Vagina (tissue), 2 donors: ENCODE measurements at regions not wholly inside any gene's neighbourhood (a gene's known extent, or its start where the extent isn't known, plus 50 kb on each side); places are given as distances from the start of the nearest gene placed in this dataset.

Experiments
- DNase-seq, 2 donors: peaks; one replicate each; pipeline ENCODE4 v3.0.0-alpha.2; 2017; ENCODE audit errors: extremely low spot score in 2 of 2
- H3K27ac ChIP-seq: fragments of 200-600 bp; sonication (generic); one replicate; pipeline ENCODE4 v1.5.1; 2019
- H3K27me3 ChIP-seq: fragments of 200-600 bp; sonication (generic); one replicate; pipeline ENCODE4 v1.5.1; 2019
- H3K36me3 ChIP-seq, 2 donors: fragments of 200-600 bp; sonication (generic); one replicate each; pipeline ENCODE4 v1.5.1; 2017 to 2019
- H3K4me1 ChIP-seq: fragments of 200-600 bp; sonication (generic); one replicate; pipeline ENCODE4 v1.5.1; 2019
- H3K4me3 ChIP-seq, 2 donors: fragments of 200-600 bp; sonication (generic); 1 replicate in 1 of 2; 2 replicates in 1 of 2; pipeline ENCODE4 v1.5.1; 2016 to 2019
- H3K9me3 ChIP-seq: fragments of 200-600 bp; sonication (generic); one replicate; pipeline ENCODE4 v1.5.1; 2019
- POLR2A ChIP-seq, 2 donors: fragments of 450-650 bp; IDR thresholded peaks; one replicate each; pipeline ENCODE4 v1.6.1; 2017; ENCODE audit warnings: antibody characterized with exemption in 2 of 2, mild to moderate bottlenecking in 2 of 2, moderate library complexity in 2 of 2
- POLR2AphosphoS5 ChIP-seq, 2 donors: sonication (generic); formaldehyde crosslinking; IDR thresholded peaks; one replicate each; pipeline ENCODE4 v1.9.0; 2017; ENCODE audit warnings: antibody characterized with exemption in 2 of 2, mild to moderate bottlenecking in 2 of 2, low read depth in 1 of 2; ENCODE audit not compliant: insufficient read depth in 1 of 2
- intact Hi-C: fragments of 100-400 bp; cut with DNase I; formaldehyde crosslinking; loops from one replicate; pipeline ENCODE4 v1.15.1; 2023
- TF ChIP-seq, protein P1 (sequence below), 3 experiments: fragments of 450-650 bp in 2 of 3; fragments of 200-600 bp in 1 of 3; sonication (generic) in 1 of 3; IDR thresholded peaks; one replicate each; pipeline ENCODE4 v1.5.1; 2017 to 2019; ENCODE audit warnings: antibody characterized with exemption in 3 of 3, mild to moderate bottlenecking in 2 of 3, moderate library complexity in 2 of 3

- Histone ChIP-seq H3K4me1 (no peaks in the 10 kb centered on the region), H3K9me3 (no peaks in the 10 kb centered on the region), H3K4me3 (no peak overlapping the region), H3K27me3 (no peaks in the 10 kb centered on the region), H3K27ac (no peak overlapping the region), H3K36me3 (no peaks in the 10 kb centered on the region)
- TF ChIP-seq, protein P1, sequence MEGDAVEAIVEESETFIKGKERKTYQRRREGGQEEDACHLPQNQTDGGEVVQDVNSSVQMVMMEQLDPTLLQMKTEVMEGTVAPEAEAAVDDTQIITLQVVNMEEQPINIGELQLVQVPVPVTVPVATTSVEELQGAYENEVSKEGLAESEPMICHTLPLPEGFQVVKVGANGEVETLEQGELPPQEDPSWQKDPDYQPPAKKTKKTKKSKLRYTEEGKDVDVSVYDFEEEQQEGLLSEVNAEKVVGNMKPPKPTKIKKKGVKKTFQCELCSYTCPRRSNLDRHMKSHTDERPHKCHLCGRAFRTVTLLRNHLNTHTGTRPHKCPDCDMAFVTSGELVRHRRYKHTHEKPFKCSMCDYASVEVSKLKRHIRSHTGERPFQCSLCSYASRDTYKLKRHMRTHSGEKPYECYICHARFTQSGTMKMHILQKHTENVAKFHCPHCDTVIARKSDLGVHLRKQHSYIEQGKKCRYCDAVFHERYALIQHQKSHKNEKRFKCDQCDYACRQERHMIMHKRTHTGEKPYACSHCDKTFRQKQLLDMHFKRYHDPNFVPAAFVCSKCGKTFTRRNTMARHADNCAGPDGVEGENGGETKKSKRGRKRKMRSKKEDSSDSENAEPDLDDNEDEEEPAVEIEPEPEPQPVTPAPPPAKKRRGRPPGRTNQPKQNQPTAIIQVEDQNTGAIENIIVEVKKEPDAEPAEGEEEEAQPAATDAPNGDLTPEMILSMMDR (IDR thresholded peaks at IDR 0.05), result no peak
- TF ChIP-seq POLR2A (IDR thresholded peaks at IDR 0.05), result no peak
- no peak for TF ChIP-seq POLR2AphosphoS5 (IDR thresholded peaks at IDR 0.05; ENCODE audit: insufficient read depth in 1 of 2, low read depth in 1 of 2)
- intact Hi-C loops, result no loop called here
- no peak for DNase-seq
These were observed 560.5 kb upstream of the PABPC4L start for GRCh38 chr4:134762053-134762452.

DNA sequence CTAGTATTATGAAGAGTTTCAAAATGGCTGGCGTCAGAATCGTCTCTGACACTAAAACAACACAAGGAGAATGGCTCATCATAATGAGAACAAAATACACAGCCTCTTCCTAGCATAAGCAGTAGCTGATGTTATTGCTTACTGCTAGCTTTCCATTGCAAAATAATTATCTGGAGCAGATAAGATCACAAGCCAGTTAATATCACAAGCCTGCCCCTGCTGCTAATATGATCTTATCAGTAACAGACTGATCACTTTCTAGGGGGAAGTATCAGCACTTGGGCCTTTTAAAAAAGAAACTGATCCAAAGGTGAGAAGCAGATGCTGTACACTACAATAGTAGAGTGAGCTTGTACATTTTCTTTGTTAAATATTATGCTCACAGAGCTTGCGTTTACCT is 554.8 kb upstream of the PABPC4L start:
- Histone ChIP-seq H3K27me3 (no peaks in the 10 kb centered on the region), H3K4me3 (no peak overlapping the region), H3K4me1 (no peaks in the 10 kb centered on the region), H3K27ac (no peak overlapping the region), H3K36me3 (no peaks in the 10 kb centered on the region), H3K9me3 (no peaks in the 10 kb centered on the region)
- no peak for TF ChIP-seq POLR2A (IDR thresholded peaks at IDR 0.05)
- no peak for TF ChIP-seq POLR2AphosphoS5 (IDR thresholded peaks at IDR 0.05; ENCODE audit: insufficient read depth in 1 of 2, low read depth in 1 of 2)
- TF ChIP-seq, protein P1 (IDR thresholded peaks at IDR 0.05), result no peak
- no peak for DNase-seq
- intact Hi-C loops, result no loop called here

- Histone ChIP-seq H3K36me3 (no peaks in the 10 kb centered on the region), H3K4me1 (no peaks in the 10 kb centered on the region), H3K27me3 (no peaks in the 10 kb centered on the region)
These were observed 552.9 kb upstream of the PABPC4L start for GRCh38 chr4:134754301-134755019.

DNA sequence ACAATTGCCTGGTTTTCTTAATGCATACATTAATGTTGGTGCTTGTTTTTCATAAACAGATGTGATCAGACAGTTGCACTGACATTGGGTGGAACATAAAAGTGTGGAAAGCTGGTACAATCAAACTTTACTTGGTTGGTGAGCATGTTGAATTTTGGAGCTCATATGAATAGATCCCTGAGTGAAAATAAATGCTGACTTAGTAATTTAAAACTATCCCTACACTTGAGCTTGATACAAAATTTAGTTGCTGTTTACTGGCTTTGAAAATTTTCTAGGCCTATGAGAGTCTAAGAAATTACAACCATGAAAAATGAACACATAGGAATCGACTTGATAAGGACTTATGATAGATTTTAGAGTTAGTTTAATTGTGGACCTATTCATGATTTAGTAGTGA is 551.8 kb upstream of the PABPC4L start:
- Histone ChIP-seq H3K9me3 (no peaks in the 10 kb centered on the region), H3K27me3 (no peaks in the 10 kb centered on the region), H3K36me3 (no peaks in the 10 kb centered on the region), H3K27ac (no peak overlapping the region), H3K4me3 (no peak overlapping the region), H3K4me1 (no peaks in the 10 kb centered on the region)
- TF ChIP-seq POLR2A (IDR thresholded peaks at IDR 0.05), result no peak
- no peak for TF ChIP-seq POLR2AphosphoS5 (IDR thresholded peaks at IDR 0.05; ENCODE audit: insufficient read depth in 1 of 2, low read depth in 1 of 2)
- TF ChIP-seq, protein P1 (IDR thresholded peaks at IDR 0.05), result no peak
- intact Hi-C loops, result no loop called here
- no peak for DNase-seq

More at GRCh38 chr4:134754301-134755019, 552.9 kb upstream of the PABPC4L start:
- Histone ChIP-seq H3K9me3 (no peaks in the 10 kb centered on the region), H3K27ac (no peak overlapping the region), H3K4me3 (no peak overlapping the region)
- TF ChIP-seq, protein P1 (IDR thresholded peaks at IDR 0.05), result no peak
- no peak for TF ChIP-seq POLR2A (IDR thresholded peaks at IDR 0.05)
- no peak for TF ChIP-seq POLR2AphosphoS5 (IDR thresholded peaks at IDR 0.05; ENCODE audit: insufficient read depth in 1 of 2, low read depth in 1 of 2)
- intact Hi-C loops, result no loop called here
- no peak for DNase-seq

GRCh38 chr4:134747108-134747805 is 545.7 kb upstream of the PABPC4L start:
- intact Hi-C loops, result no loop called here
- H3K9me3 ChIP-seq, result no peaks in the 10 kb centered on the region
- H3K27ac ChIP-seq, result no peak overlapping the region
- no peak for TF ChIP-seq POLR2A (IDR thresholded peaks at IDR 0.05)
- no peak overlapping the region for H3K4me3 ChIP-seq
- H3K27me3 ChIP-seq, result no peaks in the 10 kb centered on the region
- no peaks in the 10 kb centered on the region for H3K36me3 ChIP-seq
- no peak for DNase-seq
- H3K4me1 ChIP-seq, result no peaks in the 10 kb centered on the region
